Neural progenitor cell (in vitro differentiated cells): ENCODE measurements at regions not wholly inside any gene's neighbourhood (a gene's known extent, or its start where the extent isn't known, plus 50 kb on each side); places are given as distances from the start of the nearest gene placed in this dataset.

ENCODE experiments used
- CTCF ChIP-seq: fragments of 200-600 bp; sonication (generic); IDR thresholded peaks from 2 replicates; pipeline ENCODE4 v1.5.1; 2017; ENCODE audit warnings: antibody characterized with exemption, mild to moderate bottlenecking
- EZH2 ChIP-seq: fragments of 200-600 bp; sonication (generic); IDR thresholded peaks from 2 replicates; pipeline ENCODE4 v1.6.1; 2017; ENCODE audit warnings: antibody characterized with exemption, mild to moderate bottlenecking, moderate library complexity

DNA sequence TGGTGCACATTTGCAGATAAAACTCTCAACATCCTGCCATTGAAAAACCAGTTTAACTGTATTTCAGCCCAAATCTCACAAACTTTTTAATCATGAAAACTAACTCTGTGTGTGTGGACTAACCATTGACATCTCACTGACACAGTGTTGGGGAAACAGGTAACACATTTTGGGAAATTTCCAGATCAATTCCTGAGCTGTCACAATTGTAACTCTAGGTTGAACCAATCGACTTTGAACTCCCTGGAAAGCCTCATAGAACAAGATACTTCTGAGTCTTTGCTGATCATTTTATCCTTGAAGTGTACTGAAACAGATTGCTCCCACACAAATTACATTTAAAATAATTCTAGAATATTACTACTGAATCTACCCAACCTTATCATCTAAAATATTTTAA, 667.9 kb upstream of the NR2F2 start:
- TF ChIP-seq EZH2: no peak
- TF ChIP-seq CTCF: no peak
